Astrocyte of the cerebellum (primary cell): ENCODE measurements at regions not wholly inside any gene's neighbourhood (a gene's known extent, or its start where the extent isn't known, plus 50 kb on each side); places are given as distances from the start of the nearest gene placed in this dataset.

Source experiments
- DNase-seq: peaks from one replicate; pipeline ENCODE4 v3.0.0-alpha.2; 2011; ENCODE audit warnings: low read depth
- H3K4me3 ChIP-seq: 2 replicates; pipeline ENCODE4 v1.5.1; 2011; ENCODE audit warnings: mild to moderate bottlenecking, low read depth, low read length, moderate library complexity
- CTCF ChIP-seq: IDR thresholded peaks from 2 replicates; pipeline ENCODE4 v1.5.1; 2012; ENCODE audit warnings: low read length, low read depth, moderate library complexity, mild to moderate bottlenecking; ENCODE audit errors: missing control alignments
- in situ Hi-C: cut with HindIII; loops from 2 replicates; pipeline ENCODE4 v1.10.0; 2017; ENCODE audit warnings: low sequenced_read_pairs

GRCh38 chr3:182671942-182672341 lies 121.4 kb upstream of the ATP11B start:
- no peak for DNase-seq
- no peak overlapping the region for H3K4me3 ChIP-seq
- no peak for TF ChIP-seq CTCF
- in situ Hi-C loops = no loop called here

GRCh38 chr3:182673336-182673735 lies 120.0 kb upstream of the ATP11B start:
- no peak for DNase-seq
- in situ Hi-C loops = no loop called here
- no peak overlapping the region for H3K4me3 ChIP-seq
- TF ChIP-seq CTCF = no peak

- peak overlapping the region; percentile 53 for H3K4me3 ChIP-seq
- peak; percentile 32 for TF ChIP-seq CTCF
- no peak for DNase-seq
- in situ Hi-C loops = loop anchor here (5.0 kb wide), 3 partner anchors 65 to 985 kb away; no protein-coding TSS in a partner anchor
These were observed 110.8 kb upstream of the ATP11B start for GRCh38 chr3:182682263-182683241.

GRCh38 chr3:182683453-182683852 lies 109.9 kb upstream of the ATP11B start:
- in situ Hi-C loops = loop anchor here (5.0 kb wide), 3 partner anchors 66 to 986 kb away; no protein-coding TSS in a partner anchor
- H3K4me3 ChIP-seq = no peak overlapping the region
- TF ChIP-seq CTCF = peak; percentile 88
- peak; percentile 64 for DNase-seq

- DNase-seq = no peak
- TF ChIP-seq CTCF = no peak
- in situ Hi-C loops = loop anchor here (5.0 kb wide), 3 partner anchors 67 to 987 kb away; no protein-coding TSS in a partner anchor
- no peak overlapping the region for H3K4me3 ChIP-seq
These were observed 109.4 kb upstream of the ATP11B start for GRCh38 chr3:182683858-182684257.

GRCh38 chr3:182686033-182686886 lies 107.0 kb upstream of the ATP11B start:
- DNase-seq = no peak
- in situ Hi-C loops = no loop called here
- TF ChIP-seq CTCF = no peak
- no peak overlapping the region for H3K4me3 ChIP-seq
